Transverse colon (tissue), 4 donors: ENCODE measurements at regions not wholly inside any gene's neighbourhood (a gene's known extent, or its start where the extent isn't known, plus 50 kb on each side); places are given as distances from the start of the nearest gene placed in this dataset.

ENCODE experiments used
- CTCF ChIP-seq, 5 experiments: fragments of 200-600 bp in 3 of 5; fragments of 450-650 bp in 2 of 5; sonication (generic) in 3 of 5; IDR thresholded peaks; 1 replicate in 2 of 5; 2 replicates in 3 of 5; pipeline ENCODE4 v1.5.1; 2016 to 2017; ENCODE audit warnings: antibody characterized with exemption in 5 of 5, inconsistent platforms in 3 of 5, mild to moderate bottlenecking in 2 of 5, moderate library complexity in 1 of 5
- EP300 ChIP-seq: sonication (generic); formaldehyde crosslinking; IDR thresholded peaks from one replicate; pipeline ENCODE4 v1.6.1; 2017; ENCODE audit warnings: antibody characterized with exemption, low read depth
- POLR2AphosphoS5 ChIP-seq, 3 donors: sonication (generic); formaldehyde crosslinking; IDR thresholded peaks; one replicate each; pipeline ENCODE4 v1.6.1; 2016; ENCODE audit warnings: antibody characterized with exemption in 3 of 3

- TF ChIP-seq POLR2AphosphoS5 (IDR thresholded peaks at IDR 0.05) (no peak), CTCF (IDR thresholded peaks at IDR 0.05) (no peak), EP300 (no peak)
Observed at GRCh38 chr2:103738606-103739005, 976.8 kb downstream of the TMEM182 start.
